ENCODE measurements at regions not wholly inside any gene's neighbourhood (a gene's known extent, or its start where the extent isn't known, plus 50 kb on each side); places are given as distances from the start of the nearest gene placed in this dataset.

GRCh38 chr7:156029460-156030007 is 217.3 kb upstream of the SHH start:
- no peak for TF ChIP-seq CTCF (IDR thresholded peaks at IDR 0.05; ENCODE audit: insufficient read depth, low read depth, low read length)
- TF ChIP-seq EZH2 (IDR thresholded peaks at IDR 0.05; ENCODE audit: insufficient read depth, low read length) = no peak
